ES-I3 (cell line): ENCODE measurements at regions not wholly inside any gene's neighbourhood (a gene's known extent, or its start where the extent isn't known, plus 50 kb on each side); places are given as distances from the start of the nearest gene placed in this dataset.

Experiments
- H3K36me3 ChIP-seq: 2 replicates; pipeline ENCODE4 v1.6.1; 2013; ENCODE audit warnings: mild to moderate bottlenecking, low read length, control low read depth, moderate library complexity; ENCODE audit not compliant: insufficient read depth
- H3K4me1 ChIP-seq: 2 replicates; pipeline ENCODE4 v1.6.1; 2013; ENCODE audit warnings: mild to moderate bottlenecking, control low read depth, low read length; ENCODE audit not compliant: insufficient read depth
- H3K9ac ChIP-seq: 2 replicates; pipeline ENCODE4 v1.6.1; 2013; ENCODE audit warnings: low read depth, mild to moderate bottlenecking, low read length, moderate library complexity
- H3K9me3 ChIP-seq: 2 replicates; pipeline ENCODE4 v1.6.1; 2013; ENCODE audit warnings: mild to moderate bottlenecking, low read length, moderate library complexity; ENCODE audit not compliant: control insufficient read depth, insufficient read depth

DNA sequence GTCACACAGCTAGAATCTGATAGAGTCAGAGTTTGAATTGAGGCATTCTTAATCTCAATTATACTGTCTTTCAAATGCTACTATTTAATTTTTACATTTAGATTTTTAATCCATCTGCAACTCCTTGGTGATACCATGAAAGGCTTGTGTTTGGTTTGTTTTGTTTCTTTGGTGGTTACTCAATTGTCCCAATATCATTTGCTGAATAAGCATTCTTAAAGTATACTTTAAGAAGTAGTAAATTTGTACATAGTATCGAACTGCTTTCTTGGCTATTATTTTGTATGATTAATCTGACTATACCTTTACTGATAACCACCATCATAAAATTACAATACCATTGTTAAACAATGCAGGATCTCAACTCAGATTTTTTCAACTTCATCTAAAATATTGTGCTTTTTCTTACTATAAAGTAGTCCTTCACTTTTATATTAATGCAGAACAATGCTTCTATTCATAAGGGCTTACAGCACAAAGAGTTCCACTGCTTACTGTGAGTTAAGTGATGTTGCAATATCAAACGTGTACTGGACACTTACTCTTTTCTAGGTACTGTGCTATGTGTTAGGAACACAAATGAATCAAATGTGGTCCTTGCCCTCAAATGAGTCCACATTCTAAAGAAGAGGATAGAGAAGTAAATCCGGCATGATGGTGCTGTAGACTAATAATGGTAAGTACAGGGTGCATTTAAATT lies 111.2 kb upstream of the GRIA3 start:
- Histone ChIP-seq H3K9me3 (no peaks in the 10 kb centered on the region), H3K36me3 (no peaks in the 10 kb centered on the region), H3K4me1 (no peaks in the 10 kb centered on the region), H3K9ac (no peak overlapping the region)

DNA sequence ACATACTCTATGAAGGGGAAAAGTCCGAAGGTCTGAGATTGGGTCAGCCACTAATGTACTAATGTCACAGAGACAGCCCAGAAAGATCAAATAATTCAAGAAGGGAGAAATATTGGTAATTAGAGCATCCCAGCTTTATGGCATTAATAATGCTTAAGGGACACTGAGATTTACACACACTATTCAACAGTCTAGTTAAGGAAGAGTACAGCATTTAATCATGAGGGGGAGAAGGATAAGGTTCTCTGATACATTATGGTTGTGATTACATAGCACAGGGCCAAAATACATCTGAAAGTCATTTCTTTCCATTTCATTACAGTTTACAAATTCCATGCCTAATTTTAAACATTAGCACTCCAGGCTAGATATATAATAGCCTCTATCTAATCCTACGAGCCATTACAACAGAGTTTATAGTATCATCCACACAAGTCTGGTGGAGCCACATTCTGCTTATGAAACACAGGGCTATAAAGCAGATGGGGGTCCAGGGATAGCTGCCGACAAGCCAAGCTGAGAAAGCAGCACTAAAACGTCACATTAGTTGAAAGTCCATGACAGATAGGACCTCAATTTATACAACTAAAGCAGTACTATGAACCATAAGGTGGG lies 108.0 kb upstream of the GRIA3 start:
- H3K36me3 ChIP-seq: no peaks in the 10 kb centered on the region
- no peaks in the 10 kb centered on the region for H3K4me1 ChIP-seq
- no peaks in the 10 kb centered on the region for H3K9me3 ChIP-seq
- no peak overlapping the region for H3K9ac ChIP-seq

DNA sequence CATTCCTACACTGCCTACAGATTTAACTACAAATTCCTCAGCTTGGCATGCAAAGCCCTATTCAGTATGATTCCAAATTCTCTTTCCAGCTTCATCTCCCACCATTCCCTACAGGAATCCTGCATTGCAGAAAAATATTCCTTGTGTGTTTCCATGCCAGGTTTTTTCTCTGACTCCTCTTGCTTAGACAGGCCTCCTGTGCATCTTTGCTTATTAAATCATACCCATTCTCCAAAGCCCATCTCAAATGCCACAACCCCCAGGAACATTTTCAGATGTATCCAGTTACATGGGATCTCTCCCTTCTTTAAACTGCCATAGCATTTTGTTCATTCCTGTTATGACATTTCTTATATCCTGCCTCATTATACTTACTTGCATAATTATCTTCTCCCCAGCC lies 106.4 kb upstream of the GRIA3 start:
- Histone ChIP-seq H3K4me1 (no peaks in the 10 kb centered on the region), H3K9me3 (no peaks in the 10 kb centered on the region), H3K36me3 (no peaks in the 10 kb centered on the region), H3K9ac (no peak overlapping the region)

- Histone ChIP-seq H3K36me3 (no peaks in the 10 kb centered on the region), H3K9me3 (no peaks in the 10 kb centered on the region), H3K9ac (no peak overlapping the region), H3K4me1 (peaks cover 3% of the 10 kb centered on the region; the same call in 1 of the 2 replicates)
Measured at GRCh38 chrX:123080065-123080464, 104.0 kb upstream of the GRIA3 start.

- H3K9me3 ChIP-seq: no peaks in the 10 kb centered on the region
- H3K36me3 ChIP-seq: no peaks in the 10 kb centered on the region
- H3K4me1 ChIP-seq: peaks cover 3% of the 10 kb centered on the region
- H3K9ac ChIP-seq: no peak overlapping the region
Measured at GRCh38 chrX:123081776-123082175, 102.3 kb upstream of the GRIA3 start.

DNA sequence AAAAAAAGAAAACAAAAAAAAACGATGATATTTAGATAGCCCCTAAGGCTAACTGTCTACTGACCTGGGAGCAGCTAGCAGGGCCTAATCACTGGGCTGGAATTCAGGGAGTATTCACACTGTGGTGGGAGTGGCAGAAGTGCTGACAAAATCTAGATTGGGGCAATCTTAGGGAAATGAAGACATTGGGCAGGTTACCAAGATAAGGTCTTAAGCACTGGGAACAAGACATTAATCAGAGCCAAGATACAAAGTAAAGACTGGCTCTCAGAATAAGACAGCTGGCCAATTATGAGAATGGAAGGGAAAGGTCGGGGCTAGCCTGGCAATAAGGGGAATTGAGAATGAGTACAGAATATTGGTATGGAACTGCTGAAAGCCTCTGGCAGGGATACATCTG lies 100.2 kb upstream of the GRIA3 start:
- H3K9ac ChIP-seq: no peak overlapping the region
- no peaks in the 10 kb centered on the region for H3K9me3 ChIP-seq
- peaks cover 3% of the 10 kb centered on the region for H3K4me1 ChIP-seq
- H3K36me3 ChIP-seq: no peaks in the 10 kb centered on the region

DNA sequence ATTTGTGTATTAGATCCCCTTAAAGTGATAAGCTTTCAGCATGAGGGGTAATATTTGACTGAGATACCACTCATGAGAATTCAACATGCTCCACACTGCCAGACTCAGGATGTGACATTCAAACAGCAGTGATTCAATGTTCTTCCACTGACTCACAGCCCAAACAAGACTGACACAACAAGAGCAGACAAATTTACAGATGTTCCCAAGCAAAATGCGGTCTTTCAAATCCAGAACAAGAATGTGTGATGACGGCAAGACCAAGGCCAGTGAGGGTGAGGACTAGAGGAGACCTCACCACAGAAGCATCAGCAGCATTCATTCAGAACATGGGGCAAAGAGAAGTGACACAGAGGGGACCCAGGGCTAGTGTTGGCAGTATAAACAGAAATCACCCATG lies 99.3 kb upstream of the GRIA3 start:
- Histone ChIP-seq H3K4me1 (peaks cover 3% of the 10 kb centered on the region), H3K36me3 (no peaks in the 10 kb centered on the region), H3K9ac (no peak overlapping the region), H3K9me3 (no peaks in the 10 kb centered on the region)

DNA sequence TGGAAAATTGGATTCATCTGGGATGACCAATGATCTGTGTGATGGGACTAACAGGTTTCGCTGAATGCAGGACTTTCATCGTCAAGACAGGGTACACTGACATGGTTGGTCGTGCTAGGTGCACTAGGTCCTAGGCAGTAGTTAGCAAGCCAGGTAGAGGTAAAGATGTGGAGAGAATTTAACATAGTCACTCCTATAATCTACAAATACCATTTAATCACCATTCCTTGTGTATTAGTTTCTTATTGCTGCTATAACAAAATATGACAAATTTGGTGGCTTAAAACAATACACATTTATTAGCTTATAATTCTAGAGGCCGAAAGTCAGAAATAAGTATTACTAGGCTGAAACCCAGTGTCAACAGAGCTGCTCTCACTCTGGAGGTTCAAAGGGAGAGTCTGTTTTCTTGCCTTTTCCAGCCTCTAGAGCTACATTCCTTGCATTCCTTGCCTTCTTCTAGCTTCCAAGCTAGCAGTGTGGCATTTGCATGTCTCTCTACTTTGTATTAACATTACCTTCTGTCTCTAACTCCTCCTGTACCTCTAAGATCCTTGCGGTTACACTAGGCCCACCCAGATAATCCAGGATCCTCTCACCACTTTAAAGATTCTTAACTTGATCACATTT lies 98.7 kb upstream of the GRIA3 start:
- H3K36me3 ChIP-seq: no peaks in the 10 kb centered on the region
- H3K9ac ChIP-seq: no peak overlapping the region
- peaks cover 3% of the 10 kb centered on the region for H3K4me1 ChIP-seq
- H3K9me3 ChIP-seq: no peaks in the 10 kb centered on the region

DNA sequence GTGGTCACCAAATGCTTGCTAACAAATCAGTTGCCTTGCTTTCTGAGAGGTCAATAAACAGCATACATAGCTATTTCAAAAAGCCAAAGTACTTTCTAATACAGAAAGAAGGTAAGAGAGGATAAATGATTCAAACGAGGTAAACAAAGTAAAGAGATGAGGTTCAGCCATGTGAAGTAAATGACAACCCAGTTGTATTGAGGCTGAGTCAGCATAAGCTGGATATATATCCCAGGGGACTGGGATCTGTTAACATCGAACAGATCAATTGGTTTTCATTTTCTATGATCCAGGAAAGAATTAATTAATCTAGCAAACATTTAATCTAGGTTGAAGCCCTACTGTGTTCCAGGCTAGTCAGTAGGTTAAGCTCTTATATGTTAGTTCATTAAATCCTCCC lies 97.3 kb upstream of the GRIA3 start:
- Histone ChIP-seq H3K9ac (no peak overlapping the region), H3K9me3 (no peaks in the 10 kb centered on the region), H3K4me1 (peaks cover 3% of the 10 kb centered on the region), H3K36me3 (no peaks in the 10 kb centered on the region)

- Histone ChIP-seq H3K9me3 (no peaks in the 10 kb centered on the region), H3K36me3 (no peaks in the 10 kb centered on the region), H3K4me1 (peaks cover 3% of the 10 kb centered on the region), H3K9ac (no peak overlapping the region)
Measured at GRCh38 chrX:123087326-123087725, 96.8 kb upstream of the GRIA3 start.

DNA sequence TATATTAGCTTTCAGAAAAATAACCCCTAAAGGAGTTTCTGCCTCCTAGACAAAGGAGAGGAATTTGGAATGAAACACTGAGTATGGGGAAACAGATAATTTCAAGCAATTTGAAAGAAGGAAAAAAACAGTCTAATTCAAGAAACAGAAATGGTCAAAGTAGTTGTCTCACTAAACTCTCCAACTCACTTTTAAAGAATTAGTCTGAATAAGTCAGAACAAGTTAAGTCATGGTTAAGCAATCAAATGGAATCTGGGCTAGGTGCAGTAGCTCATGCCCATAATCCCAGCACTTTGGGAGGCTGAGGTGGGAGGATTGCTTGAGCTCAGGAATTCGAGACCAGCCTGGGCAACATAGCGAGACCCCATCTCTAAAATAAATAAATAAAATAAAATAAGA lies 95.7 kb upstream of the GRIA3 start:
- Histone ChIP-seq H3K9ac (no peak overlapping the region), H3K36me3 (no peaks in the 10 kb centered on the region), H3K4me1 (peaks cover 6% of the 10 kb centered on the region), H3K9me3 (no peaks in the 10 kb centered on the region)

DNA sequence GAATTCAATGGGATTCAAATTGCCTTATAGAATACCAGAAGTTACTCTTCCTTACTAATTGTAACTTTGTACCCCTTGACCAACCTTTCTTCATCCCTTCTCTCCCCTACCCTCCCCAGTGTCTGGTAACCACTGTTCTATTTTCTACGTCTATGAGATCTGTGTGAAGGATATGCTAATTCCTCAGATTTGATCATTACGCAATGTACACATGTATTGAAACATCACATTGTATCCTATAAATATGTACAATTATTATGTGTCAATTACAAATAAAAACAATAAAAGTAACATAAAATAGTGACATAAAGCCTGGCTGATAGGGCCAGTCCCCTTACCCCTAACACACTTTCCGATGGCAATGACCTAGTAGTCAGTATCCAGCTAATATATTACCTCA lies 95.1 kb upstream of the GRIA3 start:
- no peaks in the 10 kb centered on the region for H3K9me3 ChIP-seq
- no peak overlapping the region for H3K9ac ChIP-seq
- peaks cover 6% of the 10 kb centered on the region for H3K4me1 ChIP-seq
- H3K36me3 ChIP-seq: no peaks in the 10 kb centered on the region

GRCh38 chrX:123093792-123094191 lies 90.3 kb upstream of the GRIA3 start:
- no peaks in the 10 kb centered on the region; the same call in 1 of the 2 replicates for H3K9me3 ChIP-seq
- H3K36me3 ChIP-seq: no peaks in the 10 kb centered on the region
- H3K4me1 ChIP-seq: 0 out of 2 replicates have a peak, but pooled peaks cover 2% of the 10 kb centered on the region
- no peak overlapping the region for H3K9ac ChIP-seq

GRCh38 chrX:123108513-123109427 lies 75.3 kb upstream of the GRIA3 start:
- Histone ChIP-seq H3K9ac (no peak overlapping the region), H3K36me3 (no peaks in the 10 kb centered on the region), H3K4me1 (no peaks in the 10 kb centered on the region), H3K9me3 (no peaks in the 10 kb centered on the region)
